Heart left ventricle (tissue), 16 donors: ENCODE measurements at regions not wholly inside any gene's neighbourhood (a gene's known extent, or its start where the extent isn't known, plus 50 kb on each side); places are given as distances from the start of the nearest gene placed in this dataset.

Experiments used
- ATAC-seq, 4 donors: fragments of 200-7000 bp; cut with Tn5 transposase; one replicate each; pipeline ENCODE4 v1.9.1; 2020 to 2022; ENCODE audit warnings: moderate library complexity in 4 of 4, mild to moderate bottlenecking in 3 of 4, moderate number of reproducible peaks in 1 of 4
- DNase-seq, 5 donors: peaks; one replicate each; pipeline ENCODE4 v3.0.0-alpha.2; 2020
- H3K27ac ChIP-seq, 12 donors: fragments of 200-600 bp; sonication (generic) in 4 of 12; one replicate each; pipeline versions ENCODE4 v1.5.0 to v1.8.0; 2016 to 2022; ENCODE audit warnings: mild to moderate bottlenecking in 2 of 12
- H3K27me3 ChIP-seq, 9 donors: fragments of 200-600 bp; sonication (generic) in 2 of 9; one replicate each; pipeline versions ENCODE4 v1.5.1 to v1.8.0; 2016 to 2022; ENCODE audit warnings: mild to moderate bottlenecking in 3 of 9
- H3K36me3 ChIP-seq, 9 donors: fragments of 200-600 bp; sonication (generic) in 2 of 9; one replicate each; pipeline versions ENCODE4 v1.5.0 to v1.8.0; 2018 to 2022; ENCODE audit warnings: mild to moderate bottlenecking in 2 of 9
- H3K4me1 ChIP-seq, 12 donors: fragments of 200-600 bp; sonication (generic) in 4 of 12; one replicate each; pipeline versions ENCODE4 v1.5.0 to v1.8.0; 2016 to 2022; ENCODE audit warnings: mild to moderate bottlenecking in 3 of 12
- H3K4me3 ChIP-seq, 12 donors: fragments of 200-600 bp; sonication (generic) in 4 of 12; one replicate each; pipeline versions ENCODE4 v1.5.0 to v1.8.0; 2017 to 2022; ENCODE audit warnings: mild to moderate bottlenecking in 9 of 12, moderate library complexity in 4 of 12
- H3K9me3 ChIP-seq, 12 donors: fragments of 200-600 bp; sonication (generic) in 4 of 12; one replicate each; pipeline versions ENCODE4 v1.5.0 to v1.8.0; 2016 to 2022; ENCODE audit warnings: mild to moderate bottlenecking in 1 of 12
- CTCF ChIP-seq, 12 donors: fragments of 200-600 bp; sonication (generic) in 4 of 12; IDR thresholded peaks; one replicate each; pipeline versions ENCODE4 v1.5.0 to v1.8.0; 2018 to 2022; ENCODE audit warnings: antibody characterized with exemption in 12 of 12, mild to moderate bottlenecking in 5 of 12
- POLR2A ChIP-seq, 2 donors: fragments of 450-650 bp; IDR thresholded peaks; one replicate each; pipeline ENCODE4 v1.6.1; 2017; ENCODE audit warnings: antibody characterized with exemption in 2 of 2, mild to moderate bottlenecking in 2 of 2, moderate library complexity in 2 of 2
- WGBS, 4 donors: extraction: QIAGEN DNeasy Blood & Tissue Kit in 2 of 4; methylation state at CpG; one replicate each; pipeline versions ENCODE4 v1.1.5 to v1.1.7; 2013 to 2018; 5-methylcytosine and 5-hydroxymethylcytosine counted together
- intact Hi-C, 10 donors: fragments of 100-400 bp; cut with DNase I; formaldehyde crosslinking; loops; one replicate each; pipeline versions ENCODE4 v1.11.1 to v1.14.2; 2022
- donor health status: ischemic (EF 13 %, LVEDD 7.1; RV severe dilation, severe dysfunction).
- donor health status: healthy with polysubstance abuse.
- donor health status: DM: no; HTN: yes; CAD: no.
- donor health status: DM: no; HTN: no; CAD: no.
- donor health status: ischemic (EF 25% LVEDD 6.9; RV normal size, moderate dysfunction).
- donor health status: ischemic (EF 25% LVEDD 5.7; RV mildly dilated, moderate dysfunction).
- donor health status: healthy.
- donor health status: DM: yes; HTN: yes; CAD: no.
- donor health status: ischemic (EF 35%, LVEDD 5.7; RV mildly dilated, moderate dysfunction).
- donor health status: nonischemic (EF 11% LVEDD 7.7; RV severe dilation, severe dysfunction).
- donor health status: DM: yes; HTN: yes; CAD: no.
- donor health status: PGD.
- donor health status: ischemic (EF 29% LVEDD 5.4; RV normal size, mild dysfunction).
- donor health status: nonischemic (EF 23%, LVEDD 6.1; RV moderate dilation, normal function).

GRCh38 chr5:165101709-165102108 lies 1596.3 kb downstream of the MAT2B start:
- no peak for DNase-seq
- WGBS, 4 donors: 76 to 94% (median 87%) methylated on average over 3 of the region's 3 CpGs
- TF ChIP-seq CTCF (IDR thresholded peaks at IDR 0.05) (no peak), POLR2A (IDR thresholded peaks at IDR 0.05) (no peak)
- no peak overlapping the region for H3K4me3 ChIP-seq
- H3K4me1 ChIP-seq: no peaks in the 10 kb centered on the region
- no peak for ATAC-seq
- H3K9me3 ChIP-seq: peaks cover 0 to 5% (median 0%) of the 10 kb centered on the region in 12 donors
- intact Hi-C loops: no loop called here
- no peak overlapping the region for H3K27ac ChIP-seq
- no peaks in the 10 kb centered on the region for H3K36me3 ChIP-seq
- no peaks in the 10 kb centered on the region for H3K27me3 ChIP-seq

DNA sequence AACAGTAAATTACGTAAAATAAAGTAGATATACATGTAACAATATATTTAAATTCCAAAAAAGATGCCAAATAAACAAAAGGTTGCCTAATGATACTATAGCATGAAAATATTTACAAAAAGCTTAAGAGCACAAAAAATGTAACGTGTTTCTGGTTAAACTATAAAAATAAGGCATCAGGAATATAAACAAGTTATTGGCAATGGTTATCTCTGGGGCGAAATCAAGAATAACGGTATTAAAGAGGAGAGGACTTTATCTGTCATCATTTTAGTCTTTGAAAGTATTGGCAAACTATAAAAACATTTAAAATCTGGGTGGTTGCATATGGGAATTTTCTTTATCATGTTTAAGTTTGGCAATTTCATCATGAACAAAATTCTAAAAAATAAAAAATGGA lies 1599.2 kb downstream of the MAT2B start:
- Histone ChIP-seq H3K9me3 (peaks cover 0 to 5% (median 0%) of the 10 kb centered on the region in 12 donors), H3K4me1 (no peaks in the 10 kb centered on the region), H3K4me3 (no peak overlapping the region), H3K36me3 (no peaks in the 10 kb centered on the region), H3K27ac (no peak overlapping the region), H3K27me3 (no peaks in the 10 kb centered on the region)
- TF ChIP-seq CTCF (IDR thresholded peaks at IDR 0.05): no peak
- no peak for TF ChIP-seq POLR2A (IDR thresholded peaks at IDR 0.05)
- WGBS, 4 donors: 42 to 82% (median 61%) methylated on average over 4 of the region's 4 CpGs
- intact Hi-C loops: no loop called here
- ATAC-seq (no peak), DNase-seq (no peak)

GRCh38 chr5:165108809-165109208 lies 1603.4 kb downstream of the MAT2B start:
- Histone ChIP-seq H3K4me1 (no peaks in the 10 kb centered on the region), H3K4me3 (no peak overlapping the region), H3K27ac (no peak overlapping the region), H3K27me3 (no peaks in the 10 kb centered on the region), H3K36me3 (no peaks in the 10 kb centered on the region), H3K9me3 (peaks cover 0 to 5% (median 0%) of the 10 kb centered on the region in 12 donors)
- DNase-seq (no peak), ATAC-seq (no peak)
- TF ChIP-seq POLR2A (IDR thresholded peaks at IDR 0.05): no peak
- TF ChIP-seq CTCF (IDR thresholded peaks at IDR 0.05): no peak
- 63 to 69% (median 67%) methylated on average over 3 of the region's 3 CpGs for WGBS, 4 donors
- intact Hi-C loops: no loop called here

GRCh38 chr5:165119175-165119574 lies 1613.8 kb downstream of the MAT2B start:
- no peak for DNase-seq
- Histone ChIP-seq H3K4me1 (no peaks in the 10 kb centered on the region), H3K27me3 (no peaks in the 10 kb centered on the region), H3K4me3 (no peak overlapping the region), H3K27ac (no peak overlapping the region), H3K36me3 (no peaks in the 10 kb centered on the region), H3K9me3 (peaks cover 0 to 9% (median 0%) of the 10 kb centered on the region in 12 donors)
- ATAC-seq: no peak
- 79 to 84% (median 82%) methylated on average over 2 of the region's 2 CpGs for WGBS, 4 donors
- TF ChIP-seq POLR2A (IDR thresholded peaks at IDR 0.05) (no peak), CTCF (IDR thresholded peaks at IDR 0.05) (no peak)
- intact Hi-C loops: no loop called here
